HG03135 (cell line): ENCODE measurements at regions not wholly inside any gene's neighbourhood (a gene's known extent, or its start where the extent isn't known, plus 50 kb on each side); places are given as distances from the start of the nearest gene placed in this dataset.

Source experiments
- ATAC-seq: cut with Tn5 transposase; IDR thresholded peaks from one replicate; pipeline ENCODE4 v1.9.1; 2021; ENCODE audit warnings: mild to moderate bottlenecking, moderate library complexity; ENCODE audit not compliant: unreplicated experiment

DNA sequence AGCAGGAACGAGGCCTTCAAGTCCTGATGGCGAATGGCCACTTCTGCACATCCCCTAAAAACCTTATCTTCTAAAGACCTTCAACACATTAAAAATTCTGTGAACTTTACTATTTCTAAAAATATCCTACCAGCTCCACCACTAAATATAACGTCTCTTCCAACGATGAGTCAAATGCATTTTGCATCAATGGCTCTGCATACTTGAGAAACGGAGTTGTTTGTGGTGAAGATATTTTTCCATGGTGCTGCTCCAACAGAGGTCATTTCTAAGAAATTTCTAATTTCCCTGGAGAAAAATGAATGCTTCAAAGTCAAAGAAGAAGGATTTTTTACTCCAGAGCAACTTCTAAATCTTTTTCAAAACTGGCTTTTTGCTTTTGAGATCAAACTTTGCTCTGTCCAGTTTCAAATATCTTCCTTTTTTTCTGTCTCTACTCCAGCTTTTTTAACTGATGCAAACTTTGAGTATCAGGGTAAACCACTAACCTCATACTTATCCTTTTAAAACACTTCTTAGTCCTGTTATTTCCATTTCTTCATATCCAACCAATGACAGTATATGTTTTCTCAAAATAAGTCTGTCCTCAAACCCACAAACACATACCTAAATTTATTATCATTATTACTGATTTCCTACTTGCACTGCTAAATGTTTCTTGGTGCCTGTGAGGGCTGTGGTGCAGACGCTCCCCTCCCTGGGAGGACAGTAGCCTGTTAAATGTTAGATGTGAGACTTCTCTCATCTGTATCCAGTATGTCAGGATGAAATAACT is 258.1 kb downstream of the KLF6 start:
- no peak for ATAC-seq

DNA sequence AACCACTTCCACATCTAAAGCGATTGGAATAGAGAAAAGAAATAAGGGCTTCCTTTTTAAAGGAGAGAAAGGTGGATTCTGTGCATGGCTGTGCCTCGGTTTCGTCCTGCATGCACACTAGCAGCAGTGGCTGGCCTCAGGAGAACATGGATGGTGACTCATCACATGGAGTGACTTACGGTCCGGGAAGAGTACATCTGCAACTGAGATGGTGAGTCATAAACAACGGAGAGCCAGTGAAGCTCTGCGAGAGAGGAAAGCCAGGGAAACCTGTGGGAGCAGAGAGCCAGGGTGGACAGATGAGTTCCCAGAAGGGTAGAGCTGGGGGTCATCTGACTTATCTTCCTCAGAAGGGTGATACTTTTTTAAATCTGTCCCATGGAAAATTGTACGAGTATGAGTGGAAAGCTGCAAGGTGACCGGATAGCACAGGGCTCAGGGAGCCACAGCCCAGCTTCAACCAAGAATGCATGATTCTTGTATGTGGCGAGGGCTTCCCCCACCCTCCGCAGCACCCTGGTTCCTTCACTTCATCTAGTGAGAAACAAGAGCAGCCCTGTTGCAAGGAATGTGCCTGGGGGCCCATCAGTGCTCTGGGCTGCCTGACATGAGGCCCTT is 259.1 kb downstream of the KLF6 start:
- no peak for ATAC-seq

DNA sequence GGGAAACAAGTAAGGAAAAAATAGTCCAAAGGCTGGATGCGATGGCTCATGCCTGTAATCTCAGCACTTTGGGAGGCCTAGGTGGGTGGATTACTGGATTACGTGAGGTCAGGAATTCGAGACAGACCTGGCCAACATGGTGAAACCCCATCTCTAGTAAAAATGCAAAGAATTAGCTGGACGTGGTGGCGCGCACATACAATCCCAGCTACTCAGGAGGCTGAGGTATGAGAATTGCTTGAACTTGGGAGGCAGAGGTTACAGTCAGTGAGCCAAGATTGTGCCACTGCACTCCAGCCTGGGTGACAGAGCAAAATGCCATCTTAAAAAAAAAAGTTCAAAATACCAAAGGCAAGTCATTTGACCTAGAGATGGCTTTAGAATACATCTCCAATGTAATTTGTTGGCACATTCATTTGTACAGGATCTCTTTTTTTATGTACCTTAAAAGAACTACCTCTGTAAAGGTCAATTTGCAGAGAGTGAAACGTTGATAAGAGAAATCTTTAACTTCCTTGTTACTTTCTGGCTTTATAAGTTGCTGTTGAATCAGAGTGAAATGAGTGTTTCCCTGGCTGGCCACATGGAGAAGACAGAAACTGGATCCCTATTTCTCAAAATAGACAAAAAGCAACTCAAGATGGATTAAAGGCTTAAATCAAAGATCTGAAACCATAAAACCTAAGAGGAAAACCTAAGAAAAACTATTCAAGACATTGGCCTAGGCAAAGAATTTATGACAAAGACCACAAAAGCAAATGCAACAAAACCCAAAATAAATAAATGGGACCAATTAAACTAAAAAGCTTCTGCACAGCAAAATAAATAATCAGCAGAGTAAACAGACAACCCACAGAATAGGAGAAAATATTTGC is 260.7 kb downstream of the KLF6 start:
- ATAC-seq = no peak

DNA sequence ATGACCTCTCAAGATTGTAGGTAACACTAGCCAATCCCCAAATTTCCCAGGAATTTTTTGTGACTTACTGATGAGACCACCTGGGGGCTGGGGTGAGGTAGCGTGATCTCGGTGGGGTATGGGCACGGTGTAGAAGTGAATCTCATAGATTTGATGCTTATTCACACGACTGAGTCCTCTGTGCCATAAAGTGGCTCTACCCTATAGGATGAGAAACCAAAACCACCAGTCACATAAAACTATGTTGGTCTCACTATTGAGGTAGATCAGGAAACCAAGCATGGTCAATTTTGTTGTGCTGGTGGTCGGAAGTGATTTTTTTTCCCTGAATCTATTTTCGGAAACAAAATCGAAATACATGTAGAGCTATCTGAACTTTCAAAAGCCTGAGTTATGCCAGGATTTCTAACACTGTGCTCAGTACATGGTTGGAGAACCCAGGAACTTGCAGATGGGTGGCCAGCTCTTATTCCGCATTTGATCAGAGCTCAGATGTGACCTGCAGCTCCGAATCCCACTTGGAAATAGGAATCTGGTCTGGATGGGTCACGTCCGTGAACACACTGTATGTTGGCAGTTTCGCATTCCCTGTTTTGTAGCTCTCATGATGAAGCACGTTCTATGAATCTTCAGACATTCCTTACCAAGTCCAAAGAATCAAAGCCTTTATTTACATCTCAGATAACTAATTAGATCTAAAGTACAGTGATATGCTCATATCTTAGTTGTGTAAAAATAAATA is 261.5 kb downstream of the KLF6 start:
- ATAC-seq = no peak

DNA sequence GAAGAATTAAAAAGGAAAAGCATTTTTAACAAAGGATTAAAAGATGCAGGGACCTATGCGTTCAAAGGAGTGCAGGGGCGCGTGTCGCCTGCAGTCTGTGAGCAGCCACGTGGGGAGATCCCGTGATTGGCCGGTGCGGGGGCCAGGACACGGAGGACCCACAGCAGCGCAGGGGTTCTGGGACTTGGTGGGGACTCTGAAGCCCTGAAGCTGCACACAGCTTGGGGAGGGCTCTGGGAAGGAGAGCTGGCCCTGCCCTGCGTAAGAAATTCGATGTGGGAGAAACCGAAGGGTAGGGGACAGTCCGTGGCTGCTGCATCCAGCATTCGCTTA is 268.1 kb downstream of the KLF6 start:
- ATAC-seq = no peak

DNA sequence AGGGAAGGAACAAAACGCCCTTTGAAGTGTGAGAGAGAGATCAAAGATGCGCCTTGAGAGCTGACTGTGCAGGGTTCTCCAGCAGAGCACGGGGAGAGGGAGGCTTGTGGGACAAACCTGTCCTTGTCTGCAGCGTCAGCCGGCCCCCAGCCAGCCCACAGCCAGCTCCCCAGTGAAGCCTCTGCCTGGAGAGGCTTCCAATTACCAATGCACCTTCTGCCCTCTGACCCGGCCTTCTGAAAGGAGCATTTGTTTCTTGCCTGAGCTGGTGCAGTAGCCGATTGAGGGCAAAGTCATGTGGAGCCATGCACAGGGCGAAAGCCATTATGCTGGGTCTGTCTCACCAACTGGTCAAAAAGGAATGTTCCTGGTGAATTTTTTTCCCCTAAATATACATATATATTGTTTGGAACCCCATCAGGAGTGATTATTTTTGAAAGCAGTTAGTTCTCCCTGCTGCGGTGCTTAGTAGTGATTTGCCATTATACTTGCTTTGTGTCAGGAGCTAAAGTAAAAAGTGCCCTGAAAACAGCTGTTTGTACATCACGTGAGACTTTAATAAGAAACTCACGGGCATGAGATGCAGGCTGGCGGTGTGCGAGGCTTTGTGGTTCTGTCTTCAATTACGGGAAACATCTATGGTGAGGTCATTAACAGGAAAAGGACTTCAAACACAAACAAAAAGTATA is 268.6 kb downstream of the KLF6 start:
- ATAC-seq = no peak

DNA sequence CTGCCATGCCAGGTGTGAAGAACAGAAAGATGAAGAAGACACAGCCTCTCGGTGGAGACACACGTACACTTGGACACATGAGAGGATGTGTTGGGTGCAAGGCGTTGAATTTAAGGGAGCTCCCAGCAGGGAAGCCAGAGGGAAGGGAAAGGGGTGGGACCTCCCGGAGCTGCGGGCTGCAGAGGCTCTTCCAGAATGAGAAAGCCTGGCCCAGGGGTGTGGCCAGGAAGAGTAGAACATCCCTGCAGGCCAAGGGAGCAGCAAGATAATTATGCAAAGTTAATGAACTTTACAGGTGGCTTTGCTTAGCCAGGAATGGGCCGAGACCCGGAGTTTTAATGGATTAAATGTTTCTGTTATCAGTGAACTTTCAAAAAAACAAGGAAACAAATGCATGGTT is 270.3 kb downstream of the KLF6 start:
- no peak for ATAC-seq

DNA sequence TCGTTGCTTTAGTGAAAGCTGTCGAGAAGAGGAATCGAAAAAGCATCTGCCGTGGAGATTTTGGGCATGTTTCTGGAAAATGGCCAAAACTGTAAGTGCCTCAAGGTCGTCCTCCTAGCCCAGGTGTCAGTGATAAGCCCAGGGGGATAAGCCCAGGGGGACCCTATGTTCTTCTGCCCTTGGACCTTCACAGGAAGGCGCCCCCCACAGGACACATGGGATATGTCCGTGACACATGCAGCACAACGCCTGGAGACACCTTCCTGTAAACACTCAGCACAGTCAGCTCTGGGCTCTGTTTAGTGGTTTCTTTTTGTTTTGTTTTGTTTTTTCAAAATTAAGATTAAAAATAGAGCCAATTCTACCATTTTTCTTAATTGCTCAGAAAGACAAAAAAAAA is 272.7 kb downstream of the KLF6 start:
- ATAC-seq = no peak

DNA sequence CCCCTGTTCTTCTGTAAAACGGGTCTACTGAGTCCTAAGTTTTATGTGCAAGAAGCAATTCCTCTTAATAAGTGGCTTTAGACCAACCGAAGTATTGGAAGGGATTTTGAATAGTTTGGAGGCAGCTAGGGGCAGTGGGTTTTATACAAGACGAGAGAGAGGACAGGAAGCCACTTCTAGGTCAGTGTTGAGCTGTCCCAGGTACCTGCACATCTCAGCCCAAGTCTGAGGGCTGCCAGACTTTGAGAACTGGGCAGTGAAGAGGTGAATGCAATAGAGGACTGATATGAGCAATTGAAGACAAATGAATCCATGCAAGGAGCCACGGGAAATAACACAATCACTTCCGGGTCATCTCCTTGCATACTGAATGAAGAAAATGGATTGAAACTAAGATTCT is 273.5 kb downstream of the KLF6 start:
- ATAC-seq = no peak

DNA sequence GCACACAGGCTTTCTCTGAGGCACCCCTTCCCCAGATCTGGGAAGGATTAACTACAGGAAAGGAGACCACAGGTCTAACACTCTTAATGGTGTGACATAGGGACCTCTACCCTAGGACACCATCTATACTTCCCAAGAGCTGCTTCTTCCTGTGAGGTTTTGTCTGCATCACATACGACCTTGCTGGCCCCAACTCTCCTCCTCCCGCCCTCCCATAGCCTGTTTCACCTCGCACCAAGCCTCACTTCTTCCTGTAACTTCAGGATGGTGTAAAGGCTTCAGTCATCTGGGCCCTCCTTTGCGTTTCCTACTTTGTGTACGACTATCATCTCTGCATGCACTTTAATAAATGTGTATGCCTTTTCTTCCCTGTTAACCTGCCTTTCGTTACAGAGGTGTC is 274.3 kb downstream of the KLF6 start:
- no peak for ATAC-seq

DNA sequence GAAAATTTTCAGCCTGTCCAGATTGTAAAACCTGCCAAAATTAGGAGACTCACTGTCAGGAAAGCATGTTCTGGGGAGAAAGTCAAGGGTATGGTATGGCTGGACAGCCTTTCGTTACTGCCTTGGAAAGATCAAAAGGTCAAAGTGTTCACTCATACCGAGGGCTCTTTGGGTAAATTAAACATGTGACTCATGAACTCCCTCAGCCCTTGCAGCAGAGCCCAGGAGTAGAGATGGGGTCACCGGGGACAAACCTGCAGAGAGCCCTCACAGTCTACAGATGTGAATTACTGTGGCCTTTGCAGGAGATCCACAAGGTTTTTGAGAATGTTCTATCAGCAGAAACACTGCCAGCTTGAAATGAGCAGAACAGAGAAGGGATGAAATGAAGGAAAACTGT is 275.7 kb downstream of the KLF6 start:
- no peak for ATAC-seq

DNA sequence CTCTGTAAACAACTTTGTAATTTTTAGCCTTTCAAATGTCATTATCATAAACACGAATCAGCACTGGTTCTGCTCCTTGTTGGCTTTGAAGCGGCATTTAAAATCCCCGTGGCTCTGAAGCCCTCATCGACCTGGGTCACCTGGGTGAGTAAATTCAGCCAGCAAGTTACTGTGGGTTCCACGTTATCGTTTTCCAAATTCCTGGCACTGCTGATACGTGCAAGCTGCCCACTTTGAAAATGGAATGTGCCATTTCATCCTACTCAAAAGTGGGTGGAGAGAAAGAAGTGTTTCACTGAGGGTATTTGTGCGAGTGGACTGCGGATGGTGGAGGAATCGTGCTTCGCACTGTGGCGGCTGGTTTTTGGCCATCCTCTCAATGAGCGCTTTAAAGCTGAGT is 281.7 kb downstream of the KLF6 start:
- ATAC-seq = no peak

DNA sequence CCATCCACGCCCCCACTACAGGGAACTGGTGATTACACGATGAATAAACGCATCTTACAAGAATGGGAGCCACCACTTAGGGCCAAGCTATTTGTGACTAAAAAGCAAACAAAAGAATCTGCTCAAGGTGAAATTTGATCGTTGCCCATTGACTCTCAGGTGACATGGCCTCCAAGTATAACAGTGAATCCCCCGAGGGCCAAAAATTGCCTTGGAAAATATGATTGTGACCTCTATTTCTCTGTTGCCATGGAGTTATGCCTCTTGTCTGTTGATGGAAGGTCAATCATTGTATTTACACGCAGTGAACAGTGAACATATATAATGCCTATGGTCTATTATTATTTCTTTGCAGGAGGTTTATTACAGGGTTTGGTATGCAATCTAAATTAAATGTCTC is 282.3 kb downstream of the KLF6 start:
- no peak for ATAC-seq

DNA sequence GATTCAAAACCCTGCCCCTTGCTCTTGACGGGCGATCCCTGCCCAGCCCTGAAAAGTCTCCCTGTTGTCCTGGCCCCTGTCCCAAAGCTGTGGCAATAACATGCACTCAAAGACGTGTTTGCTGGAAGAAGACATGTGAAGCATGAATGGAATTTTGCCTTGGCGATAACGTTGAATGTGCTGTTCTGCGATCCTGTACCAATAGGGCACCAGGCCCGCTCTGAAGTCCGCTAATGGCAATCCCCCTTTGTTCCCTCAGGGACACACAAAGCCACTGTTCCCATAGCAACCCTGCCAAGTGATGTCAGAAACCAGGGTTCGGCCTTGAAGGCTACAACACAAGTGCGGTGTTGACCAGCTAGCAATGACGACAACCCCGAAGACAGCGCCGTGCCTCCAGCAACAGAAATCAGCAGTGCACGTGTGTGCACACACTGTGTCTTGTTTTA is 284.6 kb downstream of the KLF6 start:
- ATAC-seq = no peak

DNA sequence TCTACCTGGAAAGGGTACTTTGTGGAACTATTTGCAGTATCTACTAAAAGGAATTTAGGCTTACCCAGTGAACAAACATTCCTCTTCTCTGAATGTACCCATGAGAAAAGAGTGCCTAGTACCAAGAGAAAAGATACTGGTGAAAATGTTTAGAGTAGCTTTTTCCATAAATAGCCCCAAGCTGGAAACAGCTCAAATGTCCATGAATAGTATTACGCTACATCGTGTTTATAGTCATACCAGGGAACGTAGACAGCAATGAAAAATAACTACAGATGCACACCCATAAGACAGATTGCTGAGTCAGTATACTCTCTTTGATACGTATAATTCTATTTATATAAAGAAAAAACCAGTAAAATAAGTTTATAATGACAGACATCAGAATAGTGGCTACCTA is 285.9 kb downstream of the KLF6 start:
- no peak for ATAC-seq

DNA sequence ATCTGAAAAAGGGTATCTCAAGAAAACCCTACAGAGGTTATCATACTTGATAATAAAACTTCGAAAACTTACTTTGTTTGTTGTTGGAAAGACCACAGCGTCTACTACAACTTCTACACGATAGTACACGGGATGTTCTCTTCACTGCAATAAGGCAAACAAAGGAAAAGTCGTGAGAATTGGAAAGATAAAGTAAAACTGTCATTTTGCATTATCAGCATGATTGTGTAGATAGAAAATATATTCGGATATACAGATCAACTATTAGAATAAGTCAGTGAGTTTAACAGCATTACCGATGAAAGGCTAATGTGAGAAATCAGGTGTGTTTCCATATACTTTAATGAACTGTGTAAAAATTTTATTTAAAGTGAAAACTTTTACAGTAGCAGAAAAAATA is 287.4 kb downstream of the KLF6 start:
- ATAC-seq = no peak

DNA sequence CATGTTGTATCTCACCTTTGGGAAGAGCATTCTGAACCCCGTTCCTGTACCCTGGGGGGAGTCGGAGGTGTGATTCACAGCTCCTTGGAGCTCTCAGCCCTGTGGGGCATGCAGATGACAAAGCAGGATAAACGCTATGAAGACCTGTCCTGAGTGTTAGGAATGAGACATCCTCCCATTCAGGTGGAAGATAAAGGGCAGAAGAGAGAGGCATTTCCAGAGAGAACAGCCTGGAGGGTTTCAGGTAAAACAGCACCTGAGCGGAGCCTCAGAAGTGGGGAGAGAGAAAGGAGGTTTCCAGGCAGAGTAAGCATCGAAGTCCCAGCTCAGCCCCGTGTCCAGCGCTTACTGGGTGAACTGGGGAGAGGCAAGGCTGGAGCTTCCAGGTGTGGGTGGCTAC is 288.9 kb downstream of the KLF6 start:
- ATAC-seq = no peak

DNA sequence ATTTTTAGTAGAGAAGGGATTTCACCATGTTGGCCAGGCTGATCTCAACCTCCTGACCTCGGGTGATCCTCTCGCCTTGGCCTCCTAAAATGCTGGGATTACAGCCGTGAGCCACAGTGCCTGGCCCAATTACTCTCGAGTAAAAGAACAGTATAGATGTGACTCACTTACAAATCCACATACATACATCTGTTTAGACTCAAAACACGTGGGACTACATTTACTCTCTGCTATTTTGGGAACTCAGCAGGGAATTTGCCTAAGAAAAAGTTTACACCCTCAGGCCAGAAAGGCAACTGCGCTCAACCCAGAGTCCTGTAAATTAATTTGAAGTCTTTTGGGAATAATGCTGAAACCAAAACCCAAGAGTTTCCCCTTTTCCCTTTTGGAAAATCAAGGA is 289.7 kb downstream of the KLF6 start:
- no peak for ATAC-seq

DNA sequence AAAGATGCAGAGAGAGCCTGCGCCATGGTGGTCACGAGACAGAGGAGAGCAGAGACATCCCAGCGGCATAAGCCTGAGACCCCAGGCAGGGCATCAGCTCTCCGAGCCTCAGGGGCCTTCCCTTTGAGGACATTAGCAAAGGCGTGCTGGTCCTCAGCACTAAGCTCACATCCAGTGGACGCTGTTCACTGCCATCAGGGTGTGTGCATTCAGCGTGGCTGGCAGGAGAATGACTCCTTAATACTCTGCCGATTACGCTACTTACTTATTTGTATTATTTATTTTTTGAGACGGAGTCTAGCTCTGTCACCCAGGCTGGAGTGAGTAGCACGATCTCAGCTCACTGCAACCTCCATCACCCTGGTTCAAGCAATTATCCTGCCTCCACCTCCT is 290.2 kb downstream of the KLF6 start:
- ATAC-seq = no peak

DNA sequence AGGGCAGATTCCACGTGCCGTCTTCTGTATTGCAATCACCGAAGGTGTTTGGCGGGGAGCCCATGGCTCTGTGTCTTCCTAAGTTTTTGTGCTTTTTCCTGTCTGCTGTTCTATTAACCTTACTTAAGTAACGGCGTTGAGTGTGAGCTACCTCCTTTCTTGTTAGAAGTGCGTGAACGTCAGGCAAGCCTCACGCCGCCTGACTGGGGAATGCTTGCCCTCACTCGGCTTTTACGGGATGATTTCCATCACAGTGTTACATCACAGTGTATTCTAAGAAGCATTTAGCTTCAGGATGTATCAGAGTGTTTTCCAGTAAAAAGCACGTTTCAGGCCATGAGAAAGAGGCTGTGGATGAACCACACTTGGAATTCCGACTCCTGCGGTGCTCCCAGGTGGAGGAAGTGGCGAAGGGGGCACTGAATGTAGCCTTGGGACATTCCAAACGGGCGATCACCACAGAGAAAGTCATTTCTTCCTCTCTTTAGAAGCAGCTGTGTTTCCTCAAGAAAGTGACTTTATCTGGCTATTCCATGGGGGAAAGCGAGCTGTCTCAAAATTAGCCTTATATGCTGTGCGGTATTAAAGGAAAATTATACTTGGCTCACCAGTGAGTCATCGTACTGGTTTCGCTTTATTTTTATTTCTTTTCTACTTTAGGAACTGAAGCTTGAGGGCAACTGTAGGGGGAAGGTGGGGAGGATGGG is 290.7 kb downstream of the KLF6 start:
- no peak for ATAC-seq
